ENCODE measurements at regions not wholly inside any gene's neighbourhood (a gene's known extent, or its start where the extent isn't known, plus 50 kb on each side); places are given as distances from the start of the nearest gene placed in this dataset.

DNA sequence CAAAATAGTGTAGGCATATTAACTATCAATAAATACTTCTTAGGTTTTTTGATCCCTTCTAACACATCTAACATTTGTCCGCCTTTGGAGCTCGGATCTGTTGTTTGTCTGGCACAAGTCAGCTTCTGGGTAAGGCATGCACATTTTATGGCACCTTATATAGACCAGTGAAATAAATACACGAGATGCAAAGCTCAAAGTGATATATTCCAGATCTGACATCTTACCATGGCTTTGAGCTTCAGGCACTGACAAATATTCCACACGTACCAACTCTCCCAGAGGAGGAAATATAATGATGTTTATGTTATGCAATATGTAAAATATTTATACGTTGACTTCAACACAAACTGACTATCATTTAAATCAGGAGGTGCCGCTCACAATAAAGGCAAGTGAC lies 430.1 kb upstream of the SMIM21 start:
- TF ChIP-seq, protein P1, sequence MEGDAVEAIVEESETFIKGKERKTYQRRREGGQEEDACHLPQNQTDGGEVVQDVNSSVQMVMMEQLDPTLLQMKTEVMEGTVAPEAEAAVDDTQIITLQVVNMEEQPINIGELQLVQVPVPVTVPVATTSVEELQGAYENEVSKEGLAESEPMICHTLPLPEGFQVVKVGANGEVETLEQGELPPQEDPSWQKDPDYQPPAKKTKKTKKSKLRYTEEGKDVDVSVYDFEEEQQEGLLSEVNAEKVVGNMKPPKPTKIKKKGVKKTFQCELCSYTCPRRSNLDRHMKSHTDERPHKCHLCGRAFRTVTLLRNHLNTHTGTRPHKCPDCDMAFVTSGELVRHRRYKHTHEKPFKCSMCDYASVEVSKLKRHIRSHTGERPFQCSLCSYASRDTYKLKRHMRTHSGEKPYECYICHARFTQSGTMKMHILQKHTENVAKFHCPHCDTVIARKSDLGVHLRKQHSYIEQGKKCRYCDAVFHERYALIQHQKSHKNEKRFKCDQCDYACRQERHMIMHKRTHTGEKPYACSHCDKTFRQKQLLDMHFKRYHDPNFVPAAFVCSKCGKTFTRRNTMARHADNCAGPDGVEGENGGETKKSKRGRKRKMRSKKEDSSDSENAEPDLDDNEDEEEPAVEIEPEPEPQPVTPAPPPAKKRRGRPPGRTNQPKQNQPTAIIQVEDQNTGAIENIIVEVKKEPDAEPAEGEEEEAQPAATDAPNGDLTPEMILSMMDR (conservative IDR thresholded peaks at IDR 0.05 in 1 of 2, IDR thresholded peaks at IDR 0.05 in 1 of 2; ENCODE audit: low read depth in 1 of 2, low read length in 2 of 2): no peak
- no peak for TF ChIP-seq EZH2 (IDR thresholded peaks at IDR 0.05; ENCODE audit: low read length, missing control alignments)

All from fibroblast of lung (primary cell).